Fibroblast of lung (primary cell): ENCODE measurements at regions not wholly inside any gene's neighbourhood (a gene's known extent, or its start where the extent isn't known, plus 50 kb on each side); places are given as distances from the start of the nearest gene placed in this dataset.
A peak's percentile ranks its signal among the peaks of the same experiment; 100 is the strongest.

Experiments
- DNase-seq, 2 donors: peaks; one replicate each; pipeline versions ENCODE4 v3.0.0 to v3.0.0-alpha.2; 2010; ENCODE audit warnings: low read depth in 2 of 2
- H2AFZ ChIP-seq: 2 replicates; pipeline ENCODE4 v1.5.1; 2012; ENCODE audit warnings: low read length, control low read depth, inconsistent platforms
- H3K27ac ChIP-seq: 2 replicates; pipeline ENCODE4 v1.5.1; 2011; ENCODE audit warnings: low read length, control low read depth; ENCODE audit not compliant: insufficient read depth
- H3K27me3 ChIP-seq: 2 replicates; pipeline ENCODE4 v1.5.1; 2011; ENCODE audit warnings: mild to moderate bottlenecking, low read length; ENCODE audit not compliant: control insufficient read depth, insufficient read depth
- H3K36me3 ChIP-seq: 2 replicates; pipeline ENCODE4 v1.5.1; 2011; ENCODE audit warnings: low read length; ENCODE audit not compliant: control insufficient read depth, insufficient read depth
- H3K4me1 ChIP-seq: 2 replicates; pipeline ENCODE4 v1.5.1; 2011; ENCODE audit warnings: low read length; ENCODE audit not compliant: control insufficient read depth, insufficient read depth; ENCODE audit errors: extremely low read depth
- H3K4me2 ChIP-seq: 2 replicates; pipeline ENCODE4 v1.5.1; 2011; ENCODE audit warnings: low read length, control low read depth; ENCODE audit not compliant: insufficient read depth; ENCODE audit errors: extremely low read depth
- H3K4me3 ChIP-seq, 4 experiments: fragments of 200-600 bp in 1 of 4; sonication (generic) in 1 of 4; replicated peaks in 1 of 4; 2 replicates each; pipeline ENCODE4 v1.5.1; 2011 to 2016; ENCODE audit warnings: low read length in 4 of 4, low read depth in 3 of 4, mild to moderate bottlenecking in 3 of 4, control low read depth in 2 of 4, inconsistent platforms in 1 of 4, mixed read lengths in 1 of 4; ENCODE audit not compliant: insufficient read depth in 1 of 4; ENCODE audit errors: control extremely low read depth in 1 of 4
- H3K79me2 ChIP-seq: 2 replicates; pipeline ENCODE4 v1.5.1; 2012; ENCODE audit warnings: mild to moderate bottlenecking, low read length, inconsistent platforms; ENCODE audit not compliant: control insufficient read depth, insufficient read depth
- H3K9ac ChIP-seq: 2 replicates; pipeline ENCODE4 v1.5.1; 2011; ENCODE audit warnings: mild to moderate bottlenecking, low read length, control low read depth; ENCODE audit not compliant: insufficient read depth
- H3K9me3 ChIP-seq: 2 replicates; pipeline ENCODE4 v1.5.1; 2012; ENCODE audit warnings: low read depth, low read length; ENCODE audit not compliant: control insufficient read depth, insufficient read depth
- H4K20me1 ChIP-seq: 2 replicates; pipeline ENCODE4 v1.5.1; 2011; ENCODE audit warnings: low read length; ENCODE audit not compliant: control insufficient read depth, insufficient read depth; ENCODE audit errors: extremely low read depth
- CTCF ChIP-seq, 2 donors: IDR thresholded peaks in 1 of 2; conservative IDR thresholded peaks in 1 of 2; 1 replicate in 1 of 2; 2 replicates in 1 of 2; pipeline ENCODE4 v1.5.1; 2011 to 2012; ENCODE audit warnings: low read length in 2 of 2, control low read depth in 1 of 2, inconsistent platforms in 1 of 2, low read depth in 1 of 2, mild to moderate bottlenecking in 1 of 2
- EZH2 ChIP-seq: IDR thresholded peaks from 2 replicates; pipeline ENCODE4 v1.5.1; 2012; ENCODE audit warnings: low read length, control low read depth, mild to moderate bottlenecking; ENCODE audit errors: missing control alignments

DNA sequence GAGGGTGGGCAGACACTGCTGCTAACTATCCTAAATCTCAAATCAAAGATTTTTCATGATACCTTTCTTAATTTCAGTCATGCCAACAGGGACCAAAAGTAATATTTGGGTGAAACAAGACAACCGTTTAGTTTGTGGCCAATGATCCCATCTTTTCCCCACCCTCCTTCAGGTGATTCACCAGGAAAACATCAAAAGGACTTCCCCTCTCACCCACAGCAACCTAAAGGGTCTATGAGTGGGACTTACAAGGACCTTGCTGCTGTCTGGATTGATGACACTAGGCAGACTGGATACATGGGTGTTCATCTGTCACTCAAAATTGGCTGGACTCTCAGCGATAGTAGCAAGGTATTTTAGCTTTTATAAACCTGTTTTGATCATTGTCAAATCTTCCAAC, 62.0 kb upstream of the ZC3H12C start:
- Histone ChIP-seq H3K9ac (no peak overlapping the region), H3K4me3 (no peak overlapping the region), H3K36me3 (no peaks in the 10 kb centered on the region), H4K20me1 (no peaks in the 10 kb centered on the region), H2AFZ (no peak overlapping the region), H3K27me3 (peaks cover 3% of the 10 kb centered on the region), H3K4me1 (no peaks in the 10 kb centered on the region), H3K79me2 (no peaks in the 10 kb centered on the region), H3K9me3 (no peaks in the 10 kb centered on the region), H3K27ac (no peak overlapping the region), H3K4me2 (no peak overlapping the region)
- TF ChIP-seq EZH2 (no peak), CTCF (conservative IDR thresholded peaks at IDR 0.05 in 1 of 2, IDR thresholded peaks at IDR 0.05 in 1 of 2; ENCODE audit: low read depth in 1 of 2, low read length in 2 of 2) (no peak)
- peak in 1 of 2 donors; percentile 6 for DNase-seq

DNA sequence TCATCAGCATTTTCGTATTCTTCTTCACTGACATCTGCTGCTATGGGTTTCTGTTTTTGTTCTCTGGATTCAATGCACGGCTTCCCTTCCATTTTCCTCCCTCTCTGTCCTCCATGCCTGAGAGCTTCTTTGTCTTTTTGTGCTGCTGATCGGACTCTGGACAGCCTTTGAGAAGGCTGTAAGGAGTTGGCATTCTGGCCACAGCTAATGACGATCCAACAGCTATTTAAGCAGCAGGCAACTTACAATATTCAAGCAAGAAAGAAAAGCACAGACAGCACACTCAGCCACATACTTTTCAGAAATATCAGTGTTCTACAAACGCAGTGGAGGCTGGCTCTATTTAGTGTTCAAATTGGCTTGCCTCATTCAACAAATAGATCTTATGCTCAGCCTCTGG, 60.9 kb upstream of the ZC3H12C start:
- no peaks in the 10 kb centered on the region for H3K4me1 ChIP-seq
- no peaks in the 10 kb centered on the region for H4K20me1 ChIP-seq
- no peak overlapping the region for H3K9ac ChIP-seq
- H3K27me3 ChIP-seq: peaks cover 3% of the 10 kb centered on the region
- H3K36me3 ChIP-seq: no peaks in the 10 kb centered on the region
- no peak overlapping the region for H3K4me2 ChIP-seq
- no peaks in the 10 kb centered on the region for H3K9me3 ChIP-seq
- peak in 1 of 2 donors; percentile 6 for DNase-seq
- TF ChIP-seq EZH2: no peak
- no peak for TF ChIP-seq CTCF (conservative IDR thresholded peaks at IDR 0.05 in 1 of 2, IDR thresholded peaks at IDR 0.05 in 1 of 2; ENCODE audit: low read depth in 1 of 2, low read length in 2 of 2)
- no peak overlapping the region for H3K4me3 ChIP-seq
- H3K79me2 ChIP-seq: no peaks in the 10 kb centered on the region
- no peak overlapping the region for H2AFZ ChIP-seq
- H3K27ac ChIP-seq: no peak overlapping the region

GRCh38 chr11:110032957-110033570, 60.1 kb upstream of the ZC3H12C start:
- Histone ChIP-seq H4K20me1 (no peaks in the 10 kb centered on the region), H3K4me2 (no peak overlapping the region), H3K79me2 (no peaks in the 10 kb centered on the region), H3K9ac (no peak overlapping the region), H3K27me3 (peaks cover 2% of the 10 kb centered on the region), H3K4me3 (no peak overlapping the region), H2AFZ (no peak overlapping the region), H3K27ac (no peak overlapping the region), H3K36me3 (no peaks in the 10 kb centered on the region), H3K4me1 (no peaks in the 10 kb centered on the region), H3K9me3 (no peaks in the 10 kb centered on the region)
- DNase-seq: no peak
- TF ChIP-seq CTCF (conservative IDR thresholded peaks at IDR 0.05 in 1 of 2, IDR thresholded peaks at IDR 0.05 in 1 of 2; ENCODE audit: low read depth in 1 of 2, low read length in 2 of 2) (no peak), EZH2 (no peak)
